ENCODE measurements at regions not wholly inside any gene's neighbourhood (a gene's known extent, or its start where the extent isn't known, plus 50 kb on each side); places are given as distances from the start of the nearest gene placed in this dataset.

GRCh38 chr7:93646538-93646937 lies 72.0 kb upstream of the CALCR start:
- DNase-seq (ENCODE audit: low spot score), result no peak

- DNase-seq (ENCODE audit: low spot score), result no peak
Observed at GRCh38 chr7:93636276-93636675, 61.8 kb upstream of the CALCR start.

GRCh38 chr7:93632371-93632770 lies 57.8 kb upstream of the CALCR start:
- DNase-seq (ENCODE audit: low spot score), result no peak

- no peak for DNase-seq (ENCODE audit: low spot score)
Observed at GRCh38 chr7:93629291-93629801, 54.8 kb upstream of the CALCR start.

- DNase-seq (ENCODE audit: low spot score), result no peak
Observed at GRCh38 chr7:93626869-93627268, 52.3 kb upstream of the CALCR start.
